HepG2 (cell line): ENCODE measurements at regions not wholly inside any gene's neighbourhood (a gene's known extent, or its start where the extent isn't known, plus 50 kb on each side); places are given as distances from the start of the nearest gene placed in this dataset.

Experiments used
- ATAC-seq: fragments of 200-7000 bp; cut with Tn5 transposase; 3 replicates; pipeline ENCODE4 v1.9.1; 2020; ENCODE audit warnings: mild to moderate bottlenecking, moderate library complexity
- BruUV-seq: library from RNA; stranded (reverse); fragments of 400-500 nt; replicated peaks from 2 replicates; lab custom pipeline; 2021; lab: Mats Ljungman, UMichigan
- CTCF ChIA-PET: fragments of 300-600 bp; formaldehyde crosslinking; extraction: SDS; loops from one replicate; lab custom pipeline; 2021; ENCODE audit warnings: low total read pairs, inconsistent platforms, low intra/inter-chr PET ratio; lab: Yijun Ruan, JAX
- POLR2A ChIA-PET: fragments of 350-600 bp; sonication (Branson Sonifier 250); formaldehyde crosslinking; loops from one replicate; lab custom pipeline; 2020; ENCODE audit warnings: antibody characterized with exemption, inconsistent platforms; lab: Yijun Ruan, JAX
- DNase-seq: peaks from one replicate; pipeline ENCODE4 v3.0.0-alpha.2; 2015; ENCODE audit warnings: low spot score
- FAIRE-seq: peaks from 3 replicates; lab custom pipeline; 2011; peaks lifted over from hg19 to GRCh38; lab: Jason Lieb, UNC
- H2AFZ ChIP-seq: one replicate; pipeline ENCODE4 v1.6.1; 2011; ENCODE audit warnings: low read length, inconsistent platforms
- H3K27ac ChIP-seq: fragments of 300-600 bp; 3 replicates; pipeline ENCODE4 v1.8.0; 2011; ENCODE audit warnings: mixed run types, mild to moderate bottlenecking, mixed read lengths, low read length, inconsistent platforms; ENCODE audit not compliant: insufficient read depth; ENCODE audit errors: extremely low read length
- H3K27me3 ChIP-seq, 2 experiments: fragments of 200-600 bp in 1 of 2; 2 replicates in 1 of 2; 3 replicates in 1 of 2; pipeline versions ENCODE4 v1.6.0 to v1.8.0; 2011; ENCODE audit warnings: low read length in 2 of 2, mild to moderate bottlenecking in 2 of 2, moderate library complexity in 2 of 2, inconsistent platforms in 1 of 2; ENCODE audit not compliant: insufficient read depth in 2 of 2, control insufficient read depth in 1 of 2
- H3K36me3 ChIP-seq, 2 experiments: fragments of 200-600 bp in 1 of 2; replicated peaks in 1 of 2; 2 replicates in 1 of 2; 3 replicates in 1 of 2; pipeline versions ENCODE4 v1.5.1 to v1.8.0; 2011; ENCODE audit warnings: low read length in 2 of 2, inconsistent platforms in 1 of 2; ENCODE audit not compliant: insufficient read depth in 2 of 2, control insufficient read depth in 1 of 2
- H3K4me1 ChIP-seq: 2 replicates; pipeline ENCODE4 v1.5.1; 2012; ENCODE audit warnings: low read length, inconsistent platforms; ENCODE audit not compliant: insufficient read depth
- H3K4me2 ChIP-seq: 2 replicates; pipeline ENCODE4 v1.6.0; 2011; ENCODE audit warnings: low read depth, low read length, inconsistent platforms
- H3K4me3 ChIP-seq, 3 experiments: fragments of 200-600 bp in 1 of 3; sonication (generic), shearing (Covaris generic) in 1 of 3; replicated peaks in 1 of 3; 2 replicates each; pipeline ENCODE4 v1.5.1; 2011 to 2016; ENCODE audit warnings: low read length in 3 of 3, inconsistent platforms in 2 of 3, low read depth in 2 of 3, mild to moderate bottlenecking in 2 of 3, control low read depth in 1 of 3, mixed read lengths in 1 of 3; ENCODE audit not compliant: insufficient read depth in 1 of 3
- H3K79me2 ChIP-seq: one replicate; pipeline ENCODE4 v1.6.1; 2011; ENCODE audit warnings: low read length, inconsistent platforms; ENCODE audit not compliant: insufficient read depth
- H3K9ac ChIP-seq: 2 replicates; pipeline ENCODE4 v1.6.0; 2011; ENCODE audit warnings: mild to moderate bottlenecking, low read depth, low read length, inconsistent platforms; ENCODE audit not compliant: insufficient read depth
- H3K9me3 ChIP-seq: 2 replicates; pipeline ENCODE4 v1.5.1; 2012; ENCODE audit warnings: mild to moderate bottlenecking, low read length
- H4K20me1 ChIP-seq: 2 replicates; pipeline ENCODE4 v1.6.0; 2011; ENCODE audit warnings: inconsistent platforms, mild to moderate bottlenecking, low read length, moderate library complexity; ENCODE audit not compliant: insufficient read depth
- AGO1 ChIP-seq: fragments of 200-400 bp; formaldehyde crosslinking; IDR thresholded peaks from 2 replicates; pipeline ENCODE4 v1.6.1; 2017; ENCODE audit warnings: mild to moderate bottlenecking, low read depth, low read length, moderate library complexity; ENCODE audit not compliant: poor library complexity, severe bottlenecking
- ARNT ChIP-seq: fragments of 450-650 bp; IDR thresholded peaks from 2 replicates; pipeline ENCODE4 v1.6.1; 2017
- MBD4 ChIP-seq: IDR thresholded peaks from 2 replicates; pipeline ENCODE4 v1.6.1; 2012; ENCODE audit warnings: low read length, inconsistent platforms, borderline replicate concordance
- MBNL3 ChIP-seq: fragments of 250-450 bp; sonication (Bioruptor Pico); conservative IDR thresholded peaks from 2 replicates; pipeline ENCODE4 v1.8.0; 2022; ENCODE audit warnings: mild to moderate bottlenecking, inconsistent platforms
- PHF21A ChIP-seq: sonication (generic); formaldehyde crosslinking; IDR thresholded peaks from 2 replicates; pipeline ENCODE4 v1.5.0; 2020; ENCODE audit warnings: mild to moderate bottlenecking, missing genetic modification reagents
- TOE1 ChIP-seq: sonication (generic); formaldehyde crosslinking; IDR thresholded peaks from 2 replicates; pipeline ENCODE4 v1.4.0; 2020; ENCODE audit warnings: mild to moderate bottlenecking, missing genetic modification reagents
- WIZ ChIP-seq: sonication (generic); formaldehyde crosslinking; IDR thresholded peaks from 2 replicates; pipeline ENCODE4 v1.5.1; 2020; ENCODE audit warnings: mild to moderate bottlenecking, missing genetic modification reagents
- ZBTB21 ChIP-seq: sonication (generic); formaldehyde crosslinking; IDR thresholded peaks from 2 replicates; pipeline ENCODE4 v1.4.0; 2020; ENCODE audit warnings: missing genetic modification reagents
- ZNF121 ChIP-seq: sonication (generic); formaldehyde crosslinking; IDR thresholded peaks from 2 replicates; pipeline ENCODE4 v1.5.0; 2020; ENCODE audit warnings: mild to moderate bottlenecking, missing genetic modification reagents
- ZNF296 ChIP-seq: sonication (generic); formaldehyde crosslinking; conservative IDR thresholded peaks from 2 replicates; pipeline ENCODE4 v1.5.0; 2020; ENCODE audit warnings: mild to moderate bottlenecking, missing genetic modification reagents
- ZNF577 ChIP-seq: sonication (generic); formaldehyde crosslinking; IDR thresholded peaks from 2 replicates; pipeline ENCODE4 v1.4.0; 2020; ENCODE audit warnings: mild to moderate bottlenecking, low read depth, missing genetic modification reagents, borderline replicate concordance
- ZNF766 ChIP-seq: sonication (generic); formaldehyde crosslinking; IDR thresholded peaks from 2 replicates; pipeline ENCODE4 v1.5.0; 2020; ENCODE audit warnings: missing genetic modification reagents, borderline replicate concordance
- ZNF780A ChIP-seq: sonication (generic); formaldehyde crosslinking; IDR thresholded peaks from 2 replicates; pipeline ENCODE4 v1.8.0; 2022; ENCODE audit warnings: mild to moderate bottlenecking, missing genetic modification reagents, moderate library complexity
- WGBS: methylation state at CpG from one replicate; pipeline ENCODE4 v1.1.6; 2017; ENCODE audit warnings: low lambda C conversion rate; 5-methylcytosine and 5-hydroxymethylcytosine counted together
- in situ Hi-C: cut with HindIII; loops from 2 replicates; pipeline ENCODE4 v1.10.0; 2017; ENCODE audit warnings: low pct_unique_long_range_greater_than_20kb; ENCODE audit not compliant: extremely low pct_ligation_motif_present
- intact Hi-C: fragments of 100-400 bp; cut with micrococcal nuclease; formaldehyde crosslinking; loops from one replicate; pipeline ENCODE4 v1.10.0; 2022; ENCODE audit not compliant: unreplicated experiment
- TF ChIP-seq, protein P1 (sequence below): fragments of 450-650 bp; IDR thresholded peaks from 2 replicates; pipeline ENCODE4 v1.6.1; 2017
- TF ChIP-seq, protein P2 (sequence below): sonication (generic); formaldehyde crosslinking; IDR thresholded peaks from 2 replicates; pipeline ENCODE4 v1.4.0; 2020; ENCODE audit warnings: mild to moderate bottlenecking, missing genetic modification reagents
- TF ChIP-seq, protein P3 (sequence below): sonication (generic); formaldehyde crosslinking; IDR thresholded peaks from 2 replicates; pipeline ENCODE4 v1.8.1; 2023; ENCODE audit warnings: mild to moderate bottlenecking, missing genetic modification reagents, borderline replicate concordance
- TF ChIP-seq, protein P4 (sequence below): sonication (generic); formaldehyde crosslinking; conservative IDR thresholded peaks from 2 replicates; pipeline ENCODE4 v1.4.0; 2020; ENCODE audit warnings: missing genetic modification reagents
- TF ChIP-seq, protein P5 (sequence below): sonication (generic); formaldehyde crosslinking; IDR thresholded peaks from 2 replicates; pipeline ENCODE4 v1.5.0; 2020; ENCODE audit warnings: missing genetic modification reagents

DNA sequence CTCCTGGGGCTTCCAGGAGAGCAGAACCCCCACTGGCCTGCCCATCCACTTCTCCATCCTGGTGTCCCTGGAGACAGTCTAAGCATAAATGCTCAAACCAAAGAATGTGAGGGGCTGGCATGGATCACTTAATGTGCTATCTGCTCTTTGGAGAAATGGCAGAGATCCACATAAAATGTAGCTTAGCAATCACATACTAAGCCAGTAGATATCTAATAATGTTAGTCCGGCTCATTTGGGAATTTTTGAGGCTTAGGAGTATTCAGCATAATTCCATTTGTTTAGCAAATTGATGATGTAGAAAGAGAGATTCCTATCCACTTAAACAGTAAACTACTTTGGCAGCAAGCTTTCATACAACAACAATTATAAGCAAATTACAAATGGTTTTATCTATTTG, 90.7 kb downstream of the TENT5C start:
- CTCF ChIA-PET = no interaction called here
- BruUV-seq = no TSS peak
- peaks cover 0 to 2% of the 10 kb centered on the region in 2 experiments; a peak in 1 of 5 replicates for H3K27me3 ChIP-seq

DNA sequence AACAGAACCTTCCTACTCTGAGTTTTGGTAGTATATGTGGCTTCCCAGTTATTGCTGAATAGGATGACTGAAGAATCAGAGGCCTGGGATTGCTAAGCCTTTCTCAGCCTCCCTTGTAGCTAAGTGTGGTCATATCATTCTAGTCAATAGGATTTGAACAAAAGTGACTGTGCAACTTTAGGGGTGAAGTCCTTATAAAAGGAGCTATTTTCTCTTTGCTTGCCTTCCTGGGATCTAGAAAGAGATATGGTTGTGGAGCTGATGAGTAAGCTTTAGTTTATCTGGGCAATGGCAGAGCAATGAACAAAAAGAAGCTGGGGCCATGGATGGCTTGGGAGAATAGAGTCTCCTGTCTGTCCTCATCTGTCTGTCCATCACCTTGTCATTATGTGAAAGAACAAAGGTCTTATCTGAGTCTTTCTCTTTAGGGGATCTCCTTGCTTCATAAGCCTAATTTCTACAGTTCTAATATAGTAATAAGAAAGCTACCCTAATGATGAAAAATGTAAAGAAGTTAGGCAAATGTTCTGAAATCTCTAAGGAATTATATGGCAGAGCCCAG, 91.5 kb downstream of the TENT5C start:
- DNase-seq (no peak), FAIRE-seq (no peak), ATAC-seq (no peak)
- intact Hi-C loops (loop anchor here (10.0 kb wide), 1 partner anchor 62 kb away; no protein-coding TSS in a partner anchor), in situ Hi-C loops (no loop called here)
- H3K79me2 ChIP-seq = no peaks in the 10 kb centered on the region
- H2AFZ ChIP-seq = no peak overlapping the region
- POLR2A ChIA-PET = no interaction called here
- H3K9ac ChIP-seq = no peak overlapping the region
- BruUV-seq = no TSS peak
- no peak overlapping the region for H3K4me2 ChIP-seq
- H3K36me3 ChIP-seq = no peaks in the 10 kb centered on the region
- H3K27ac ChIP-seq = no peak overlapping the region
- CTCF ChIA-PET = no interaction called here
- no peaks in the 10 kb centered on the region for H3K9me3 ChIP-seq
- no peaks in the 10 kb centered on the region for H4K20me1 ChIP-seq
- peaks cover 0 to 2% of the 10 kb centered on the region in 2 experiments; a peak in 1 of 5 replicates for H3K27me3 ChIP-seq
- H3K4me3 ChIP-seq = no peak overlapping the region
- H3K4me1 ChIP-seq = no peaks in the 10 kb centered on the region
- TF ChIP-seq, protein P1, sequence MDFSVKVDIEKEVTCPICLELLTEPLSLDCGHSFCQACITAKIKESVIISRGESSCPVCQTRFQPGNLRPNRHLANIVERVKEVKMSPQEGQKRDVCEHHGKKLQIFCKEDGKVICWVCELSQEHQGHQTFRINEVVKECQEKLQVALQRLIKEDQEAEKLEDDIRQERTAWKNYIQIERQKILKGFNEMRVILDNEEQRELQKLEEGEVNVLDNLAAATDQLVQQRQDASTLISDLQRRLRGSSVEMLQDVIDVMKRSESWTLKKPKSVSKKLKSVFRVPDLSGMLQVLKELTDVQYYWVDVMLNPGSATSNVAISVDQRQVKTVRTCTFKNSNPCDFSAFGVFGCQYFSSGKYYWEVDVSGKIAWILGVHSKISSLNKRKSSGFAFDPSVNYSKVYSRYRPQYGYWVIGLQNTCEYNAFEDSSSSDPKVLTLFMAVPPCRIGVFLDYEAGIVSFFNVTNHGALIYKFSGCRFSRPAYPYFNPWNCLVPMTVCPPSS = no peak
- TF ChIP-seq, protein P2, sequence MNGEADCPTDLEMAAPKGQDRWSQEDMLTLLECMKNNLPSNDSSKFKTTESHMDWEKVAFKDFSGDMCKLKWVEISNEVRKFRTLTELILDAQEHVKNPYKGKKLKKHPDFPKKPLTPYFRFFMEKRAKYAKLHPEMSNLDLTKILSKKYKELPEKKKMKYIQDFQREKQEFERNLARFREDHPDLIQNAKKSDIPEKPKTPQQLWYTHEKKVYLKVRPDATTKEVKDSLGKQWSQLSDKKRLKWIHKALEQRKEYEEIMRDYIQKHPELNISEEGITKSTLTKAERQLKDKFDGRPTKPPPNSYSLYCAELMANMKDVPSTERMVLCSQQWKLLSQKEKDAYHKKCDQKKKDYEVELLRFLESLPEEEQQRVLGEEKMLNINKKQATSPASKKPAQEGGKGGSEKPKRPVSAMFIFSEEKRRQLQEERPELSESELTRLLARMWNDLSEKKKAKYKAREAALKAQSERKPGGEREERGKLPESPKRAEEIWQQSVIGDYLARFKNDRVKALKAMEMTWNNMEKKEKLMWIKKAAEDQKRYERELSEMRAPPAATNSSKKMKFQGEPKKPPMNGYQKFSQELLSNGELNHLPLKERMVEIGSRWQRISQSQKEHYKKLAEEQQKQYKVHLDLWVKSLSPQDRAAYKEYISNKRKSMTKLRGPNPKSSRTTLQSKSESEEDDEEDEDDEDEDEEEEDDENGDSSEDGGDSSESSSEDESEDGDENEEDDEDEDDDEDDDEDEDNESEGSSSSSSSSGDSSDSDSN (CRISPR knock-in tag) = no peak
- TF ChIP-seq PHF21A (CRISPR knock-in tag) (no peak), ARNT (no peak), TOE1 (no peak), WIZ (no peak)
- TF ChIP-seq, protein P3, sequence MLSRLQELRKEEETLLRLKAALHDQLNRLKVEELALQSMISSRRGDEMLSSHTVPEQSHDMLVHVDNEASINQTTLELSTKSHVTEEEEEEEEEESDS = no peak
- TF ChIP-seq, protein P4, sequence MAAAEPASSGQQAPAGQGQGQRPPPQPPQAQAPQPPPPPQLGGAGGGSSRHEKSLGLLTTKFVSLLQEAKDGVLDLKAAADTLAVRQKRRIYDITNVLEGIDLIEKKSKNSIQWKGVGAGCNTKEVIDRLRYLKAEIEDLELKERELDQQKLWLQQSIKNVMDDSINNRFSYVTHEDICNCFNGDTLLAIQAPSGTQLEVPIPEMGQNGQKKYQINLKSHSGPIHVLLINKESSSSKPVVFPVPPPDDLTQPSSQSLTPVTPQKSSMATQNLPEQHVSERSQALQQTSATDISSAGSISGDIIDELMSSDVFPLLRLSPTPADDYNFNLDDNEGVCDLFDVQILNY = no peak
- TF ChIP-seq, protein P5, sequence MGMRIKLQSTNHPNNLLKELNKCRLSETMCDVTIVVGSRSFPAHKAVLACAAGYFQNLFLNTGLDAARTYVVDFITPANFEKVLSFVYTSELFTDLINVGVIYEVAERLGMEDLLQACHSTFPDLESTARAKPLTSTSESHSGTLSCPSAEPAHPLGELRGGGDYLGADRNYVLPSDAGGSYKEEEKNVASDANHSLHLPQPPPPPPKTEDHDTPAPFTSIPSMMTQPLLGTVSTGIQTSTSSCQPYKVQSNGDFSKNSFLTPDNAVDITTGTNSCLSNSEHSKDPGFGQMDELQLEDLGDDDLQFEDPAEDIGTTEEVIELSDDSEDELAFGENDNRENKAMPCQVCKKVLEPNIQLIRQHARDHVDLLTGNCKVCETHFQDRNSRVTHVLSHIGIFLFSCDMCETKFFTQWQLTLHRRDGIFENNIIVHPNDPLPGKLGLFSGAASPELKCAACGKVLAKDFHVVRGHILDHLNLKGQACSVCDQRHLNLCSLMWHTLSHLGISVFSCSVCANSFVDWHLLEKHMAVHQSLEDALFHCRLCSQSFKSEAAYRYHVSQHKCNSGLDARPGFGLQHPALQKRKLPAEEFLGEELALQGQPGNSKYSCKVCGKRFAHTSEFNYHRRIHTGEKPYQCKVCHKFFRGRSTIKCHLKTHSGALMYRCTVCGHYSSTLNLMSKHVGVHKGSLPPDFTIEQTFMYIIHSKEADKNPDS (CRISPR knock-in tag) = no peak

More for the DNA sequence above, 90.7 kb downstream of the TENT5C start:
- Histone ChIP-seq H3K27ac (no peak overlapping the region), H3K4me1 (no peaks in the 10 kb centered on the region), H3K9me3 (no peaks in the 10 kb centered on the region), H3K9ac (no peak overlapping the region), H3K79me2 (no peaks in the 10 kb centered on the region), H4K20me1 (no peaks in the 10 kb centered on the region), H3K4me3 (no peak overlapping the region), H2AFZ (no peak overlapping the region), H3K4me2 (no peak overlapping the region), H3K36me3 (no peaks in the 10 kb centered on the region)
- in situ Hi-C loops = no loop called here
- 0% methylated on average over 1 of the region's 1 CpG for WGBS
- no peak for FAIRE-seq
- TF ChIP-seq ZNF780A = no peak
- TF ChIP-seq AGO1 = no peak
- no peak for TF ChIP-seq ZNF121 (CRISPR knock-in tag)
- TF ChIP-seq ZBTB21 (CRISPR knock-in tag) = no peak
- TF ChIP-seq ZNF577 (CRISPR knock-in tag) = no peak
- TF ChIP-seq MBD4 = no peak
- no peak for TF ChIP-seq ZNF296 (CRISPR knock-in tag)
- no peak for TF ChIP-seq MBNL3 (CRISPR knock-in tag)
- no peak for TF ChIP-seq ZNF766 (CRISPR knock-in tag)
- no peak for ATAC-seq
- intact Hi-C loops = loop anchor here (10.0 kb wide), 1 partner anchor 62 kb away; no protein-coding TSS in a partner anchor
- no peak for DNase-seq
- POLR2A ChIA-PET = no interaction called here
